DLD1 (cell line): ENCODE measurements at regions not wholly inside any gene's neighbourhood (a gene's known extent, or its start where the extent isn't known, plus 50 kb on each side); places are given as distances from the start of the nearest gene placed in this dataset.
"Not testable (repeated sequence)": the region's sequence is repeated elsewhere in the genome, so short reads cannot be mapped to it uniquely, and the experiment has no call there.

Experiments used
- in situ Hi-C: cut with HindIII; loops from 2 replicates; pipeline ENCODE4 v1.10.0; 2017; ENCODE audit warnings: low sequenced_read_pairs

- in situ Hi-C loops = no loop called here
Measured at GRCh38 chr1:29756085-29756484, 519.8 kb downstream of the PTPRU start.

DNA sequence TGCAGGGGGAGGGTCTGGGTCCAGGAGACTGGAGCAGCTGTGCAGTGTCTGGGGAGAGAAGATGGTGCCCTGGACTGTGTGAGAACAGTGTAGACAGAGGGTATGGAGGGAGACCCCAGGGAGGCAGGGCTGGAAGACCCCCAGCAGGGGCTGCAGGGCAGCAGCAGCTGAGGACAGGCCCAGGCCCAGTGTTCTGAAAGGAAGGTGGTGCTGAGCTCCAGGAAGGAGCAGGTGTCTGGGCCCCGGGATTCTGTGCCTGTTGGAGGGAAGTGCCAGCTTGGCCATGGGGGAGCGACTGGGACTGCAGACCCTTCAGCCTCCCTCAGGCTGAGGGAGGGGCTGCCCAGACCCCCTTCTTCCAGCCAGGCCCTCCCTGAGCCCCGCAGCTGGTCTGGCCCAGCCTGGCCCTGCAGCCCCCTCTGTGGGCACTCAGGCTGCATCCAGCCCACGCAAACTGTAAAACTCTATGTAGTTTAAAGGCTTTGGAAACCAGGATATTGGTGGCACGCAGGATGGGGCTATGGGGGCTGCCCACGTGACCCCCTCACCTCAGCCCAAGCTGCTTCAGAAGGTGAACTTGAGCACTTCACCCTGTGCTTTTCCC is 519.2 kb downstream of the PTPRU start:
- in situ Hi-C loops = not testable (repeated sequence)

DNA sequence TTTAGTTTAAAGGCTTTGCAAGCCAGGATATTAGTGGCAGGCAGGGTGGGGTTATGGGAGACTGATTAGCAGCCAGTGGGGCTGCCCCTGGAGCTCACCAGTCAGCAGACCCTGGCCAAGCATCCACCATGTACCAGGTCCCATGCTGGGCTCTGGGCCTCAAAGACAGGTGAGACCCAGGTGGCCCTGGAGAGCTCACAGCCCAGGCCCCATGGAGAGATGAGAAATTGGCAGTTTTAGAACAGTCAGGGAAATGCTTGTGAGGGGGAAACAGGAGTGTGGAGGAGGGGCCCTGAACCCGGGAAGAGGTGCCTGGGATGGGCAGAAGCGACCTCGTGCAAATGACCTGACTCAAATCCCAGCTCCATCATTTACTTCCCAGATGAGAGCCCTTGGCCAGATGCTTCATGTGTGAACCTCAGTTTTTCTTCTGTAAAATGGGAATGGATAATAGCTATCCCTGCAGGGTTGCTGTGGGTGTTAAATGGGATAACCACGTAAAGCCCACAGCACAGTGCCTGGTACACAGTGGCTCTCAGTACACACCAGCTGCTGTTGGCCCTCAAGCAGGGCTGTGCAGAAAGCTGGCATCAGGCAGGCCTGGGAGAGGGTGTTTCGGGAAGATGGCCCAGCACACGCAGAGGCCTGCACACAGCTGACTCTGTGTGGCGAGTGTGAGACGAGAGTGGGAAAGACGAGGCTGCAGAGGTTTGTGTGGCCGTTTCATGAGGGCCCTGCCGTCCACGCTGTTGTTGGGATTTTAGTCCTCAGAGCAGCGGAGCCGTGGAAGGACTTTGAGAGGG is 518.5 kb downstream of the PTPRU start:
- in situ Hi-C loops = no loop called here

GRCh38 chr1:29753771-29754572 is 517.6 kb downstream of the PTPRU start:
- in situ Hi-C loops = no loop called here

GRCh38 chr1:29753244-29753643 is 516.9 kb downstream of the PTPRU start:
- in situ Hi-C loops = no loop called here

DNA sequence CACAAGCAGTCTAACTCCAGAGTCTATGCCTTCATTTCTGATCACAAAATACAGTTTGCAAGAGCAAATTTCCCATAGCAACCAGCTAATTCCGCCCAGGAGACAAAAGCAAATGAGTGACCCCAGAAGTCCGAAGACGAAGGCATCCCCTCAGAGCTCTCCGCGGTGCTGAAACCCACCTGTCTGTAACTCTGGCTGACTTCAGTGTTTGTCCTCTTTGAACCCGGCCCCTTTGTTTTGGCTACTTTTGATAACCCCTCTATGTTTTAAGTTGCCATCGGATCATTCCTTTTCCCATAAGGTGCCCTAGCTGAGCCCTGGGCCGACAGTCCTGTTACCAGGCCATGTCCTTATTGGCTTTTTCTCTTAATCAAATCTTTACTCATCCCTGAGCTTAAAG is 515.8 kb downstream of the PTPRU start:
- in situ Hi-C loops = no loop called here

GRCh38 chr1:29749024-29749945 is 513.0 kb downstream of the PTPRU start:
- in situ Hi-C loops = no loop called here

DNA sequence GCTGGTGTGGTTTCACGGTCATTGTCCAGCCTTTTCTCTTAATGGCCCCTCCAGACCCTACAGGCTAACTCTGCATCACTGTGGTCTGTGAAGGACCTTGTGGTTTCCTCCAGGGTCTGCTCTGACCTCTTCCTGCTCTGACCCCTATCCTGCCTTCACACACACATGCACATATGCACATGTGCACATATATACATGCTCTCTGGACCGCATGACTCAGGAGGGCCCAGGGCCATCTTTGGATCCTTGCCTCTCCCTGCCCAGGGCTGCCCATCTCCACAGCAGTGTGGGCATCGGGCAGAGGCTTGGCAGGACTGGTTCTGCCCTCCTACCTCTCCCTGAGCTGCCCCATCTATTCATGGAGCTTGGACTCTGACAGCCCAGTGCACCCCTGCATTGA is 510.9 kb downstream of the PTPRU start:
- in situ Hi-C loops = no loop called here

DNA sequence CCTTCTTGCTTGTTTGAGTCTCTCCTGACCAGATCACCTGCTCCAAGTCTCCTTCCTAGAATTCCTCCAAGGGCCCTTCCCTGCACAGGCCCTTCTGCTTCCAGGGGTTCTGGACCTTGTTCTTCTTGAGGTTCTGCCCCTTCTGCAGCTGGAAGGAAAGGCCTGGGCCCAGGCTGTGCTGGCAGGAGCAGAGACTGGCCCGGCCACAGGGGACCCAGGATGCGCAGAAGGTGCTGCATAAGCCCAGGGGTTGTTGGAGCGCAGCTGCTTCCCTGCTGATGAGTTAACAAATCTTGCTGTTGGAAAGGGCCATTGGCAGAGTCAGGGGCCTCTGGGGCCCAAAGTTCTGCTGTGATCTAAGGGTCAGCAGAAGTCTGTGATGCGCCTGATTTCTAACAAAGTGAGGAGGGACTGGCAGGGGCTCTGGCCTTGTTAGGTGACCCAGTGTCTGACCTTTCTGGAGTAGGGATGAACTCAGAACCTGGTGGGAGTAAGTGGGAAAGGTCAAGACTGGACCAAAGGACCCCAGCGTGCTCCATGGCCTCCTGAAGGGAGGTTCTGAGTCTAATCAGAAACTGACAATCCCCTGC is 509.8 kb downstream of the PTPRU start:
- in situ Hi-C loops = no loop called here

GRCh38 chr1:29744684-29745490 is 508.6 kb downstream of the PTPRU start:
- in situ Hi-C loops = no loop called here

GRCh38 chr1:29743931-29744330 is 507.6 kb downstream of the PTPRU start:
- in situ Hi-C loops = no loop called here

DNA sequence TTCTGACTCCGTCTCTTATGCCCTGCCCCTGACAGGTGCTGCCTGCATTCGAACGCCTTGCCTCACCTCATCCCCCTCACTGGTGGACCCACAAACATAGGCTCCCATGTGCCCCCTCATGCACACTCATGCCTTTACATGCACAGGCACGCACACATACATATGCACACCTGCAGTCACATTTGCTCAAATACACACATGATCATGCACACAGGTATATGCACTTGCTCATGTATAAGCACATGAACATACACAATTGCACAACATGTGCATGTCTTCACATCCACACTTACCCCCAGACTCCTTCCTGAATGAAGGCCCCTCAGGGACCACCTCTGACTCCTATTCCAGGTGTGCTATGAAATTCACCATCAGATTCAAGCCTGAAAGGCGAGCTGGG is 506.9 kb downstream of the PTPRU start:
- in situ Hi-C loops = no loop called here

GRCh38 chr1:29739176-29739575 is 502.9 kb downstream of the PTPRU start:
- in situ Hi-C loops = no loop called here

GRCh38 chr1:29736582-29737188 is 500.4 kb downstream of the PTPRU start:
- in situ Hi-C loops = no loop called here

DNA sequence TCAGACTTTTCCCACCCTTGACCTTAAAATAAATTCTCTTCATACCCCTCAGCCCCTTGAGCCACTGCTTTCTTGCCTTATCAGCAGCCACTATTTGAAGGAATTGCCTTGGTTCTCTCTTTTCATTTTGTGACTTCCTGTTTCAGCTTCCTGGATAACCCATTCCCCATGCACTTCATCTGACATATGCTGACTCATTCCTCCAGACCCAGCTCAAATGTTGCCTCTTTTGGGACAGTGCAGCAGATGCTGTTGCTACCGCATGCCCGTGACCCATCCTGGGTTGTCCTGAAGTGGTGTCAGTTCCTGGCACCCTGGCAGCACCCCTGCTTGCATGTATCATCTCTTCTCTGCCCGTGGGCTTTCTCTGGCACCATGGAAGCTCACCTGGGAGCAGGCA is 496.1 kb downstream of the PTPRU start:
- in situ Hi-C loops = no loop called here

- in situ Hi-C loops = no loop called here
Measured at GRCh38 chr1:29730623-29731022, 494.3 kb downstream of the PTPRU start.

DNA sequence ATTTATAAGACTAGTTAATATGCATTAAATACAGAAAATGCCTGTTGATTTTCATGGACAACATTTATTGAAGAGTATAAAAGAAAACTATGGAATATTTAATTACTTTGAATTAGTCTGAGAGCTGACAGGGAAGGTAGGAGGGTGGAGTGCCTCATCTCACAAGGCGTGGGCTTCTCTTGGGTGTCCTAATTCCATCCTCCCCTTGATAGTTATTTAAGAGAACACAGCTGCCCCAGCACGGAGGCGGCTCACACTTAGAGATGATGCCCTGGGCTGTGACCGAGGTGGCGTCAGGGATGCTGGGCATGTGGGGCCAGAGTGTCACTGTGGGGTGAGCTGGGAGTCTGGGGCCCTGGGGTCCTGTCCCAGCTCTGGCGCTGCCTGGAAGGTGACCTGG is 493.0 kb downstream of the PTPRU start:
- in situ Hi-C loops = no loop called here

GRCh38 chr1:29728703-29729102 is 492.4 kb downstream of the PTPRU start:
- in situ Hi-C loops = no loop called here

DNA sequence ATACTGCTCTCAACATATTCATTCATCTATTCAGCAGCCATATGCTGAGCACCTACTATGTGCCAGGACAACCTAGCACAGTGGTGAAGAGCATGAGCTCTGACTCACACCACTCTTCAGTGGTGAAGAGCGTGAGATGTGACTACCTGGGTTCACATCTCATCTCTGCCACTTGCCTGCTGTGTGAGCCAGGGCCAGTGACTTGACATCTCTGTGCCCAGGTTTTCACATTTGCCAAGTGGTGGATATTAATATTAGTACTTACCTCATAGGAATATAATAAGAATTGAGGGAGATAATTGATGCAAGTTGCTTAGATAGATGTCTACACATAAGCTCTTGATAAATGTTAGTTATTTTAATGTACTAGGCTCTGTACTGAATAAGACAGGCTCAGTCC is 488.9 kb downstream of the PTPRU start:
- in situ Hi-C loops = no loop called here
